Endothelial cell of umbilical vein (primary cell): ENCODE measurements at regions not wholly inside any gene's neighbourhood (a gene's known extent, or its start where the extent isn't known, plus 50 kb on each side); places are given as distances from the start of the nearest gene placed in this dataset.

ENCODE experiments used
- CTCF ChIP-seq, 2 donors: IDR thresholded peaks; 1 replicate in 1 of 2; 2 replicates in 1 of 2; pipeline ENCODE4 v1.5.1; 2011; ENCODE audit warnings: low read length in 2 of 2, mild to moderate bottlenecking in 2 of 2, moderate library complexity in 2 of 2, control low read depth in 1 of 2, inconsistent platforms in 1 of 2, low read depth in 1 of 2; ENCODE audit not compliant: insufficient read depth in 1 of 2; ENCODE audit errors: extremely low read depth in 1 of 2
- EZH2 ChIP-seq: IDR thresholded peaks from 2 replicates; pipeline ENCODE4 v1.6.1; 2012; ENCODE audit warnings: borderline replicate concordance, low read depth, mild to moderate bottlenecking, moderate library complexity, low read length, inconsistent platforms; ENCODE audit not compliant: severe bottlenecking
- POLR2A ChIP-seq: IDR thresholded peaks from 2 replicates; pipeline ENCODE4 v1.6.1; 2012; ENCODE audit warnings: low read depth, mild to moderate bottlenecking, control low read depth, low read length
- POLR2AphosphoS5 ChIP-seq: IDR thresholded peaks from 2 replicates; pipeline ENCODE4 v1.6.1; 2012; ENCODE audit warnings: low read depth, mild to moderate bottlenecking, control low read depth, low read length, moderate library complexity; ENCODE audit not compliant: insufficient read depth

- TF ChIP-seq EZH2 (no peak), POLR2A (no peak), CTCF (IDR thresholded peaks at IDR 0.05; ENCODE audit: extremely low read depth in 1 of 2, insufficient read depth in 1 of 2, low read depth in 1 of 2, low read length in 2 of 2) (no peak), POLR2AphosphoS5 (no peak)
Measured at GRCh38 chr2:59427980-59428379, 1125.5 kb downstream of the BCL11A start.
